ENCODE measurements at regions not wholly inside any gene's neighbourhood (a gene's known extent, or its start where the extent isn't known, plus 50 kb on each side); places are given as distances from the start of the nearest gene placed in this dataset.

DNA sequence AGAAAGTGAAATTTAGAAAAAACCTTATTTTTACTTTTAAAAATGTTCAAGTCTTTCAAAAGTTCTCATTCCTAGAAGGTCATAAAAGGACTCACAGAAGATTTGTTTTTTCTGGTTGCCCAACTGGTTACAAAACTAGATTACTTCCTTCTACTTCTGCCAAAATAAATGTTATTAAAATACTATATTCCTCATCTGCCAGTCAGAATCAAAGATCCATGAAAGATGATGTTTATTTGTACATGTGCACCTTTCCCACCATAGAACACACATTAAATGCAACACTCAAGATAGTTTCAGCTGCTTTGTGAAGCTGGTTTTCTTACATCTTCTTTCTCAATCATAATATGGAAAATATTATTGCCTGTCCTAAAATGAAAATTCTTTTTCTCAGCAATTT is 465.4 kb downstream of the ETV1 start:
- TF ChIP-seq, protein P1, sequence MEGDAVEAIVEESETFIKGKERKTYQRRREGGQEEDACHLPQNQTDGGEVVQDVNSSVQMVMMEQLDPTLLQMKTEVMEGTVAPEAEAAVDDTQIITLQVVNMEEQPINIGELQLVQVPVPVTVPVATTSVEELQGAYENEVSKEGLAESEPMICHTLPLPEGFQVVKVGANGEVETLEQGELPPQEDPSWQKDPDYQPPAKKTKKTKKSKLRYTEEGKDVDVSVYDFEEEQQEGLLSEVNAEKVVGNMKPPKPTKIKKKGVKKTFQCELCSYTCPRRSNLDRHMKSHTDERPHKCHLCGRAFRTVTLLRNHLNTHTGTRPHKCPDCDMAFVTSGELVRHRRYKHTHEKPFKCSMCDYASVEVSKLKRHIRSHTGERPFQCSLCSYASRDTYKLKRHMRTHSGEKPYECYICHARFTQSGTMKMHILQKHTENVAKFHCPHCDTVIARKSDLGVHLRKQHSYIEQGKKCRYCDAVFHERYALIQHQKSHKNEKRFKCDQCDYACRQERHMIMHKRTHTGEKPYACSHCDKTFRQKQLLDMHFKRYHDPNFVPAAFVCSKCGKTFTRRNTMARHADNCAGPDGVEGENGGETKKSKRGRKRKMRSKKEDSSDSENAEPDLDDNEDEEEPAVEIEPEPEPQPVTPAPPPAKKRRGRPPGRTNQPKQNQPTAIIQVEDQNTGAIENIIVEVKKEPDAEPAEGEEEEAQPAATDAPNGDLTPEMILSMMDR (IDR thresholded peaks at IDR 0.05 in 2 of 3, conservative IDR thresholded peaks at IDR 0.05 in 1 of 3; ENCODE audit: borderline replicate concordance in 1 of 3, insufficient read depth in 1 of 3, low read depth in 2 of 3, low read length in 2 of 3) = no peak
- TF ChIP-seq CBX3 (IDR thresholded peaks at IDR 0.05; ENCODE audit: low read depth) (no peak), RAD21 (IDR thresholded peaks at IDR 0.05; ENCODE audit: low read depth) (no peak), EGR1 (IDR thresholded peaks at IDR 0.05; ENCODE audit: low read depth) (no peak), JUND (IDR thresholded peaks at IDR 0.05) (no peak), EZH2 (IDR thresholded peaks at IDR 0.05) (no peak), SIN3A (IDR thresholded peaks at IDR 0.05; ENCODE audit: low read depth) (no peak), SP1 (IDR thresholded peaks at IDR 0.05; ENCODE audit: low read depth) (no peak), FOSL1 (IDR thresholded peaks at IDR 0.05; ENCODE audit: low read depth) (no peak), POLR2A (IDR thresholded peaks at IDR 0.05; ENCODE audit: borderline replicate concordance, extremely low read depth, insufficient read depth, insufficient read length) (no peak), EZH2phosphoT487 (IDR thresholded peaks at IDR 0.05; ENCODE audit: borderline replicate concordance) (no peak)
- TF ChIP-seq, protein P2, sequence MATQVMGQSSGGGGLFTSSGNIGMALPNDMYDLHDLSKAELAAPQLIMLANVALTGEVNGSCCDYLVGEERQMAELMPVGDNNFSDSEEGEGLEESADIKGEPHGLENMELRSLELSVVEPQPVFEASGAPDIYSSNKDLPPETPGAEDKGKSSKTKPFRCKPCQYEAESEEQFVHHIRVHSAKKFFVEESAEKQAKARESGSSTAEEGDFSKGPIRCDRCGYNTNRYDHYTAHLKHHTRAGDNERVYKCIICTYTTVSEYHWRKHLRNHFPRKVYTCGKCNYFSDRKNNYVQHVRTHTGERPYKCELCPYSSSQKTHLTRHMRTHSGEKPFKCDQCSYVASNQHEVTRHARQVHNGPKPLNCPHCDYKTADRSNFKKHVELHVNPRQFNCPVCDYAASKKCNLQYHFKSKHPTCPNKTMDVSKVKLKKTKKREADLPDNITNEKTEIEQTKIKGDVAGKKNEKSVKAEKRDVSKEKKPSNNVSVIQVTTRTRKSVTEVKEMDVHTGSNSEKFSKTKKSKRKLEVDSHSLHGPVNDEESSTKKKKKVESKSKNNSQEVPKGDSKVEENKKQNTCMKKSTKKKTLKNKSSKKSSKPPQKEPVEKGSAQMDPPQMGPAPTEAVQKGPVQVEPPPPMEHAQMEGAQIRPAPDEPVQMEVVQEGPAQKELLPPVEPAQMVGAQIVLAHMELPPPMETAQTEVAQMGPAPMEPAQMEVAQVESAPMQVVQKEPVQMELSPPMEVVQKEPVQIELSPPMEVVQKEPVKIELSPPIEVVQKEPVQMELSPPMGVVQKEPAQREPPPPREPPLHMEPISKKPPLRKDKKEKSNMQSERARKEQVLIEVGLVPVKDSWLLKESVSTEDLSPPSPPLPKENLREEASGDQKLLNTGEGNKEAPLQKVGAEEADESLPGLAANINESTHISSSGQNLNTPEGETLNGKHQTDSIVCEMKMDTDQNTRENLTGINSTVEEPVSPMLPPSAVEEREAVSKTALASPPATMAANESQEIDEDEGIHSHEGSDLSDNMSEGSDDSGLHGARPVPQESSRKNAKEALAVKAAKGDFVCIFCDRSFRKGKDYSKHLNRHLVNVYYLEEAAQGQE (IDR thresholded peaks at IDR 0.05; ENCODE audit: low read depth) = no peak
- TF ChIP-seq, protein P3, sequence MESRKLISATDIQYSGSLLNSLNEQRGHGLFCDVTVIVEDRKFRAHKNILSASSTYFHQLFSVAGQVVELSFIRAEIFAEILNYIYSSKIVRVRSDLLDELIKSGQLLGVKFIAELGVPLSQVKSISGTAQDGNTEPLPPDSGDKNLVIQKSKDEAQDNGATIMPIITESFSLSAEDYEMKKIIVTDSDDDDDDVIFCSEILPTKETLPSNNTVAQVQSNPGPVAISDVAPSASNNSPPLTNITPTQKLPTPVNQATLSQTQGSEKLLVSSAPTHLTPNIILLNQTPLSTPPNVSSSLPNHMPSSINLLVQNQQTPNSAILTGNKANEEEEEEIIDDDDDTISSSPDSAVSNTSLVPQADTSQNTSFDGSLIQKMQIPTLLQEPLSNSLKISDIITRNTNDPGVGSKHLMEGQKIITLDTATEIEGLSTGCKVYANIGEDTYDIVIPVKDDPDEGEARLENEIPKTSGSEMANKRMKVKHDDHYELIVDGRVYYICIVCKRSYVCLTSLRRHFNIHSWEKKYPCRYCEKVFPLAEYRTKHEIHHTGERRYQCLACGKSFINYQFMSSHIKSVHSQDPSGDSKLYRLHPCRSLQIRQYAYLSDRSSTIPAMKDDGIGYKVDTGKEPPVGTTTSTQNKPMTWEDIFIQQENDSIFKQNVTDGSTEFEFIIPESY (IDR thresholded peaks at IDR 0.05; ENCODE audit: extremely low read depth, insufficient replicate concordance, low read length) = no peak

Measured in HCT116 (cell line).